GM21786 (cell line): ENCODE measurements at regions not wholly inside any gene's neighbourhood (a gene's known extent, or its start where the extent isn't known, plus 50 kb on each side); places are given as distances from the start of the nearest gene placed in this dataset.
"Not testable (repeated sequence)": the region's sequence is repeated elsewhere in the genome, so short reads cannot be mapped to it uniquely, and the experiment has no call there.

Source experiments
- ATAC-seq: cut with Tn5 transposase; IDR thresholded peaks from one replicate; pipeline ENCODE4 v1.9.1; 2021; ENCODE audit not compliant: unreplicated experiment

DNA sequence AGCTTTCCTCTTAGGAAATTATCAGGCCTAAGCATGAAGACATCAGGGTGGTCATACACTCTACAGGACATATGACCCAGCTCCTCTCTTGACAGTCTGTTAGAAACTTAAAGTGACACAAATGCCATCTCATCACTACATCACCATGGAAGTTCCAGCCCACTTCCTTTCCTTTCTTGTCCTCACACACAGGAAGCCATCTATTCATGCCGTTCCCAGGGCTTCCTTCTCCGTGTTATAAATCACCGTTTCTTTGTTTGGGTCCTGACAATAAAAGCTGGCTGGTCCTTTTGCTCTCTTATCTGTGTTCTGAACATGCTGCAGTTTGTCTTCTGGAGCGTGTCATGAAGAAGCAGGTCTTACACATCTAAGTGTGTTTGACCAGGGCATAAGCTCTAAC is 692.1 kb upstream of the CELF4 start:
- no peak for ATAC-seq

GRCh38 chr18:38256366-38256765 is 690.8 kb upstream of the CELF4 start:
- no peak for ATAC-seq

- no peak for ATAC-seq
These were observed 685.4 kb upstream of the CELF4 start for GRCh38 chr18:38250971-38251370.

DNA sequence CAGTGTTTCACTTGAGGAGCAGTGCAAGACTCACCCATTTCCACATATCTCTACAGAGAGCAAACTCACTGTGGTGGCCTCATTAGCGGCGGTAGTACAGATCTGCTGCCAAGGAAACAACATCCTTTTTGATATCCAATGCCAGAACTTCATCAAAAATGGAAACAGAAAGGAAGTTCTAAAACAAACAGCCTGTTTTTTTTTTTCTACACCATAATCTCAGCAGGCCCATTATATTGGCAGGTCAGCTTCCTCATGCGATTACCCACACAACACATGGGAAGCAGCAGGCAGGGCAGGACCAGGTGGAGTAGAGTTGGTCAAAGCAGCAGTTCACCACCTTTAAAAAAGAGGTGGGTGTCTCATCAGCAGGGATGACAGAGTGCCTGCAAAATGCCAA is 678.9 kb upstream of the CELF4 start:
- no peak for ATAC-seq

DNA sequence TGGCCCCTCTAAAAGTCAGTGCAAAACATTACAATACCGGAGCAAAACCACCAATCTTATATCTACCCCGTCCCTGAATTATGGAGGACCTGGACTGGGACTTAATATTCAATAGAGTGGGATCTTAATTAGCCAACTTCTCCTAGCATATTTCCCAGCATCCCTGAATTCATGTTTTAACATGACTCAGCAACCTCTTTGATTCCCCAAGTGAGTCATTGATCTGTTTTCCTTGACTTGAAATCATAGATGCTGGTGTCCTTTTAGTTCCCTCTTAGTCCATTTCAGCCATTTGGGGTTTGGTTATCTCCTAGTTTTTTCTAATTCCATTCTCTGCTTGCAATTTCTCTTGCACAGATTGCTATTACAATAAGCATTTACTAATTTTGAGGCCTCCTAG is 677.7 kb upstream of the CELF4 start:
- ATAC-seq, result no peak

DNA sequence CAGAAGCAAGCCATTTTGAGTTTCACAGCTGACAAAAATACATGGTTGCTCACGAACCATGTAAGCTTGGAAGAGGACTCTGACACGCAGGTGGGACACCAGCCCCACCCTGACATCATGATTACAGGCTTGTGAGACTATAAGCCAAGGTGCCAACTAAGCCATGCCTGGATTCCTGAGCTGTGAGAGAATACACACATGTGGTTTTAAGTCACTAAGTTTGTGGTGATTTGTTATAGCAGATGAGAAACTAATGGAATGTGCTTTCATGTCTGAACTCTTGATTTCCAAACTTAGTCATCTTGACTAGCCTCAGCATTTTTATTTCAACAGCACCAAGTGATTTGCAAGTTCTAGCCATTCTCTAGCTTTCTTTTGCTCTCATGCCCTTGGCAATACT is 676.1 kb upstream of the CELF4 start:
- no peak for ATAC-seq

GRCh38 chr18:38241216-38241615 is 675.6 kb upstream of the CELF4 start:
- ATAC-seq, result no peak

DNA sequence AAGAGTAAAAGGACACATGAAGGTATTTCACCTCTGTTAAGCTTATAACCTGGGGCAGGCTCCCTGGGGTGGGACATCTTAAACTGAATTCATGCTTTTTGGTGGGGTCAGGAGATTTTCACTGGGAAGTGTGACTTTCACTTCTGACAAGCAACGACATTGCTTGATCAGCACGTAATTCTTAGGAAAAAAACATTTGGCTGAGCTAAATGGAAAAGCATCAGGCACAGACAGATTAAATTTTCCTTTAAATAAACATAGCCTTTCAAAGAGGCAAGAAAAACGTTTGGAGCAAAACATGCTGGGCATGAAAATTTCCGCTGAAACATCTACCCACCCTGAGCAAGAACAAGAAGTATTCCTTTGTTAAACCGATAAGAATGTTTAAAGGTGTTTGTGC is 674.0 kb upstream of the CELF4 start:
- no peak for ATAC-seq

- ATAC-seq, result no peak
These were observed 672.2 kb upstream of the CELF4 start for GRCh38 chr18:38237796-38238195.

GRCh38 chr18:38221476-38222100 is 656.0 kb upstream of the CELF4 start:
- ATAC-seq, result no peak

DNA sequence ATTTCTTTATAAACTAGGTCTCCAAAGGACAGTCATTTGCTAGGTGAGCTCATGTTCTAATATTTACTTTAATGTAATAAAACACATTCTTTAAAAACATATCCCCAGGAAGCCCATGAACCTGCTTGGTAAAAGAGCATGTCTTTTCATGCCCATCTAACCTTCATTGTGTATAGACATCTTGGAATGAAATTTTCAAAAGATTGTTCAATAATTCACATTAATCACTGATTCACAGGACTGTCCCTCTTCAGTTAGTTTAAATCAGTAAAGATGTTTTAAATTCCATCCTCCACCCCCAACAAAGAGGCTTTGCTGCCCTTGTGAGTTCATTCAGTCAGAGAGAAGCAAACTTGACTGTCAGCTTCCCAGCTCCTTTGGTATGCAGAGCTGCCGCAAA is 633.4 kb upstream of the CELF4 start:
- no peak for ATAC-seq

DNA sequence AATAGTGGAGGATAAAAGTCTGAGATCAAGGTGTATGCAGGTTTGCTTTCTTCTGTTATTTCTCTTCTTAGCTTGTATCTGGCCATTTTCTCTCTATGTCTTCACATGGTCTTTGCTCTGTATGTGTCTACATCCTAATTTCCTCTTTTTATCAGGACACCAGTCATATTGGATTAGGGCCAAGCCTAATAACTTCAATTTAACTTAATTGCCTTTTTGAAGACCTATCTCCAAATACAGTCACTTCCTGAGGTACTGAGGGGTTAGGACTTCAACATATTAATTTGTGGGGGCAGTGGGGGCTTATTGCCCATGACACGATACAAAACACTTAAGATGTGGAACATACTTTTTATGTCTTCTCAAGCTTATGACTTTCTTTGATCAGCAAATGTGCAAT is 632.9 kb upstream of the CELF4 start:
- no peak for ATAC-seq

DNA sequence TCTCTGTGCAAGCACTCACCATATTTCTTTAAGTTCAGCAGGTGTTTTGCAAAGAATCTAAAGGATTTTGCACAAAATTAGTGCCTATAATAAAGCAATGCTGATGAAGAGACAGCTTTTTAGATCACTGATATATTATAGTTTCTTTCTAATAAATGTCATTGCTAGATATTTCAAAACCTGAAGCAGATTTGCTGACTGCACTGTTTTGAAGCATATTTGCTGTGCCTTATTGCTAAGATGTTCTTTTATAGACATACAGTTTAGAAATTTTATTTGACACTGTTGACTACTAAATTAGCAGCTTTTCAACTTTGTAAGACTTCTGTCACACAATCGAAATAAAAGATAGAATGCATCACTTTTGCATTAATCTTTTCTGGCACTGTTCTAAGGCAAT is 620.9 kb upstream of the CELF4 start:
- ATAC-seq, result no peak

GRCh38 chr18:38174594-38174993 is 609.0 kb upstream of the CELF4 start:
- no peak for ATAC-seq

- no peak for ATAC-seq
These were observed 608.6 kb upstream of the CELF4 start for GRCh38 chr18:38174173-38174572.

GRCh38 chr18:38170845-38171244 is 605.2 kb upstream of the CELF4 start:
- no peak for ATAC-seq

- ATAC-seq, result no peak
These were observed 602.0 kb upstream of the CELF4 start for GRCh38 chr18:38167623-38168022.

- ATAC-seq, result not testable (repeated sequence)
These were observed 587.5 kb upstream of the CELF4 start for GRCh38 chr18:38153116-38153515.

DNA sequence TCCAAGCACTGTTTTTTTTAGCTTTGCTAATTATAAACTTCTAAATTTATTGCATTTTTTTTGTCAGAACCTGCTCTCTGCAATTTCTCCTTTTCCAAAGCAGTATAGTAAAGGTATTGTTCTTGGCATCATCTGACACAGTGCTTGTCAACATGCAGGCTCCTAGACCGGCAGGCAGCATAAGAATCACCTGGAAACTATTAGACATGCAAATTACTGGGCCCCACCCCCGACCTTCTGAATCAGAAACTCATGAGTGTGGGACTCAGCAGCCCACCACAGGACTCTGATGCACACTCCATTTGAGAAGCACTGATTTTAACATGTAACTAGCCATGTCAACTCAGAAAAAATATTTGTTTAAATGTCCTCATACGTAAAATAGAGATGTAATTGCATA is 551.1 kb upstream of the CELF4 start:
- ATAC-seq, result no peak

DNA sequence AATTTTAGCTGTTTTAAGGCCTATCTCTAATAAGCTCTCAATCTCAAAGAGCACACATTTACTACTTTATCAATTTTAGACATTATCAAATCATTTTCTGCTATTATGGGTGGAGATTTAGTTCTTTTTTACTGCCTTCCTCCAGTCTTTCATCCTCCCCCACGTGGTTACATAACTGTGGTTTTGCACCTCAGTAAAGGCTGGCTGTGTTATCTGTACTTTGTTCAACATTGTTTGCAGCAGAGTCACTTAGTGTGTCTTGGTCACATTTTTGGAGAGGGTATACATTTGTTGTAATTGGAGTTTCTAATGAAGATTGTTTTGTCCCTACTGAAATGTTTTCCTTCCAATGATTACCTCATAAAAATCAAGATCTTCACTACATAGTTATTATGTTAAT is 549.6 kb upstream of the CELF4 start:
- no peak for ATAC-seq

- no peak for ATAC-seq
These were observed 521.9 kb upstream of the CELF4 start for GRCh38 chr18:38087538-38087937.

DNA sequence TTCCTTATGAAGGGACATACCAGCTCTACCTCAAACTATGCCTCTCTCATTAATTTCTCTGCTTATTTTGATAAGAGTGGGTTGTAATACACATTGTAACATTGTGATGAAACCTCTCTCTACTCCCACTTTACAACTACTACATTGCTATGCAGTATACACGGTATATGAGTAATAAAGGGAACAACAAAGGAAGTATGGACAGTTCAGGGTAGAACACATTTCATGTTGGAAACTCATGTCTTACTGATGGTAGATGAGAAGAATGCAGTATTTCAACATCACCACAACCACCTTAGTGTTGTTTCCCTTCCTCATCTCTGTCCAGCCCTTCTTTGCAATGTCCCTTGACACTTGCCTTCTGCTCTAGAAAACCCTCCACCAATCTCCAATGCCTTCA is 515.9 kb upstream of the CELF4 start:
- ATAC-seq, result no peak

DNA sequence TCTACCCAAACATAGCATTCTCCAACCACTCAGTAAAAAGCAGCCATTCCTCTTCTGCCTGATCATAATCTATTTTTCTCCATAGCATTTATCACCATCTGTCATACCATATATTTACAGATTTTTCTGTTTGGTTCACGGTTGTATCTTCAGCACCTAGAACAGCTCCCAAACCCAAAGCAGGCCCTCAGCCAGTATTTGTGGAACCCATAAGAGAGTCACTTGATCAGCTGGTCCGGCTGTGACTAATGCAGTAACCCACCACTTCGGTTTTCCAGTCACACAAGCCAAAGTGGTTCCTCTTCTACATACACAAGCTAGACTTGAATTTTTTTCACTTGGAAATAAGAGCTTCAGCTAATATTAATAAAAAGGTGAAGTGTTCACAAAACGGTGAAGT is 511.6 kb upstream of the CELF4 start:
- no peak for ATAC-seq
